HG03575 (cell line): ENCODE measurements at regions not wholly inside any gene's neighbourhood (a gene's known extent, or its start where the extent isn't known, plus 50 kb on each side); places are given as distances from the start of the nearest gene placed in this dataset.

Experiments
- ATAC-seq: cut with Tn5 transposase; IDR thresholded peaks from one replicate; pipeline ENCODE4 v1.9.1; 2021; ENCODE audit not compliant: unreplicated experiment, insufficient number of reproducible peaks, low FRiP score; ENCODE audit errors: extremely low read depth

DNA sequence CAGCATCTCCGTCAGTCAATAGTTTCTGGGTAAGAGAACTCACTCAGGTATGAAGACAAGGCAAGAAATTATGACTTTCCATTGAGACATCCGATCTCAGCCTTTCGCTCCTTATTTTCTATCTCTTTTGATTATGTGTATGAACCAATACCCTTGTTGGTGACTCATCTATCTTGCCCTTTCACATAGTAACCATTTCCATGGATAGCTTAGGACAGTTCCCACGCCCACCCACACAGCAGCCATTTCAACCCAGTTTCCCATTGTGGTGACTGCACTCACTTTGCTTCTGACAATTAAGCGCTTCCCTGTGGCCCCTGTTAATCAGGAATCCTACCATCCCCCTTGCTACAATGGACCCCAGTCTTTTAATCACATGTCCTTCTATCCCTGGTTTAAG, 210.6 kb upstream of the ADGRL2 start:
- no peak for ATAC-seq

DNA sequence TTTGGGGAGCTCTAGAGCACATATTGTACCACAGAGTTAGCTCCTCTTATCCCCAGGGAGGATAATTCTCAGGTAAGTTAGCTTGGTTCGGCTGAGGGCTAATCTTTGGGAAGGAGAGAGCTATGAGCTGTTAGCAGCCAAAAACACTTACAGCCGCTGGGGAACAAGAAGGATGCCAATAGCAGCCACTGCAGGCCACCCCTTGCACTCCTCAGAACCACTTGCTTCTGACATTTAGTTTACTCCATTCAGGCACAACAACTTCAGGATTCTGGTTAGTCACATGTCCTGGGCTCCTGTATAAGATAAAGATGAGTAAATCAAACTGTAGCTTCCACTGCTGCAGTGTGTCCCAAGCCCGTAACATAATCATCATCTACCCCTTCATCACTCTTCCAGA, 212.6 kb upstream of the ADGRL2 start:
- ATAC-seq = no peak

DNA sequence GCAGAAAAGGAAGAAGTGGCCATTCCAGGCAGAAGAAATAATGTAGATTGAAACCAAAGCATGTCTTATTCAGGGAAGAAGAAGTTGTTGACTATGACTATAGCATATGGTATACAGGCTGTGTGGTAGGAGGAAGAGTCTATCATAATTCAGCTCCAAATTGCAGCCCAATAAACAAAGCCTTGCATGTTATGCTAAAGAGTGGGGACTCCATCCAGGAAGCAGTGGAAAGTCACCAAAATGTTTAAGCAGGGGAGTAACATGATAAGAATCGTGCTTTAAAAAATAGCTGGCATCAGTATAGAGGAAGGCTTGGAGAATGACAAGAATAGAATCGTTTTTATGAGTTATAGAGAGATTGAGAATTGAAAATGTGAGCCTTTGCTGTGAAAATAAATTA, 213.3 kb upstream of the ADGRL2 start:
- ATAC-seq = no peak

DNA sequence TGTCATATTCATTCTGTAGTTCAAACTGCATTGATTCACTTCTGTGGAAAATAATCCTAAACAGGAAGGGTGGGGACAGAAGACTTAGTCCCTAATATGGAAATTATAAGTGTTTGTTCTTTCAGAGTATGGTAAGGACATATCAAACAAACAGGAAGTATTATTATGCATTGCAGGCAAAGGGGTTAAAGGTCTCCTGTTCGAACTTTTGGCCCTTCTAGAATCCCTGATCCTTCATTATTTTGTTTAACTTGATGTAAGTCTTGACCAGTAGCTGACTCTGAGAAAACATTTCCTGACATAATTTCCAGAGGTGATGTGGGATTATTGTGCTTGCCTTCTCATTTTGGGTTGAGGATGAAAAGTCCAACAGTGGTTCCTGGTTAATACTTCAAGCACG, 215.4 kb upstream of the ADGRL2 start:
- ATAC-seq = no peak

DNA sequence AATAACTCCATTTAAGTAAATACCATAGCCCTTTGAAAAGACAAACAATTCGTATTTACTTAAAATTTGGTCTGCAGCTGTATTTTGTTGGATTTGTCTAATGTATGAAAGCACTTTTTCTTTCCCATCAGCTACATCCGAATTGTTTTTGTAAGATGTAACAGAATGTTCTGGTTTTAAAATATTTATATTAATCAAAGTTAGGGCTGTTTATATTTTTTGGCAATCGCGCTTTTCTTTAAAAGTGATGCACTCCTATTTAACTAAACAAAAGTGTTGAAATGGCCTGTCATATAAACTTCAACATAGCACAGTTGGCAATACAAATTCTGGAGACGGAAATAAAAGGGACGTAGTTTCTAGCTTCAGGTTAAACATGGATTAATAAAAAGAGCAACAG, 216.3 kb upstream of the ADGRL2 start:
- ATAC-seq = no peak

DNA sequence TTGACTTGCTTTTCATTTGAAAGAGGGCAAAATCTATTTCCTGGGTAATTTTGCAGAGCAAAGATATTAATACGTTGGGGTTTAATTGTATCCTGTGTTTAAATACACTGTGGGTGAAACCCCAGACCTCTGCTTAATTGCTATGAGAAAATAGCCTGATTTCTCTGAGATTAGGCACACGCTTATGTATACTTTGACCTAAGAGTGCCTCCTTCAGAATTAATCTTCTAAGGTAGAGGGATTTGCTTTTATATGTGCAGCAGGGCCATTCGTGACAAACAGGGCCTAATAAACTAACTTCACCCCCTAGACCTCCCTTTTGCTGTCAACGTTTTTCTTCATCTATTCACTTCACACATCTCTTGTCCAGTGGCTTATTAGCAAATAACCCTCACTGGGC, 216.9 kb upstream of the ADGRL2 start:
- no peak for ATAC-seq

DNA sequence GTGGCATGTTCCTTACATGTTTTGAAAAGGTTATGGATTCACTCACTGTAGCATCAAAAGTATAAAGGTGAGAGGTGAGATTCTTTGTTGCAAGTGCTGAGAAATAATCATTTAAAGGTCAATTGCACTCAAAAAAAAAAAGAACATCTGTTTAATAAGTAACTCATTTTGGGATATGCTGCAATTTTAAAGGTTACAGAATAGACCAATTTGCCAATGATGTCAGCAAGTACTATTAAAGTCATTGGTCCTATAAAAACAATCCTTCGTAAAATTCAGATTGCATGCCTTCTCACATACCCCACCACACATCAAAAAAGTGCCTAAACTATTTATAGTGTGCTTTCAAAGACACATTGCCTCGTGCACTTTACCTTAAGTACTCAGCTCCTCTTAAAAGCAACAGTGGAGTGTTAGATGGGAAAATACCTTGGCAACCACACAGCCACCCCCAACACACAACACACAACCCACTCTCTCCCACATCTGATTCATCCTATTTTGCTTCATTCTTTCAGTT, 218.2 kb upstream of the ADGRL2 start:
- ATAC-seq = no peak

DNA sequence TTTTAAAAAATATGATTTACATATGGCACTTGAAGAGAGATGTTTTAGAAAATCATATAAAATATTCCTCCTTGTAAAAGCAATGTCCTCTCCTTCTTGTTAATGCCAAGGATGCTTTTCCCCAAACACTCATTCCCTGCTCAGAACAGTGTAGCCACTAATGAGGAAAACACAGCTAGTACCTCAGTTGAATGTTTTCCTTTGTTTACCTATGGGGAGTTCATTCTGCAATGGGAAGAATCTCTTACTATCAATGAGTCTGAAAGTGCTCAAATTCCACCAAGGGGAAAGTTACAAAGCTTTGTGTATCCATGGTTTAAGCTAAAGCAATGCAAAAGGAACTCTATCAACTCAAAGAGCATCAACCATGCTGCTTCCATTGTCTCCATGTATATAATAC, 221.9 kb upstream of the ADGRL2 start:
- ATAC-seq = no peak

DNA sequence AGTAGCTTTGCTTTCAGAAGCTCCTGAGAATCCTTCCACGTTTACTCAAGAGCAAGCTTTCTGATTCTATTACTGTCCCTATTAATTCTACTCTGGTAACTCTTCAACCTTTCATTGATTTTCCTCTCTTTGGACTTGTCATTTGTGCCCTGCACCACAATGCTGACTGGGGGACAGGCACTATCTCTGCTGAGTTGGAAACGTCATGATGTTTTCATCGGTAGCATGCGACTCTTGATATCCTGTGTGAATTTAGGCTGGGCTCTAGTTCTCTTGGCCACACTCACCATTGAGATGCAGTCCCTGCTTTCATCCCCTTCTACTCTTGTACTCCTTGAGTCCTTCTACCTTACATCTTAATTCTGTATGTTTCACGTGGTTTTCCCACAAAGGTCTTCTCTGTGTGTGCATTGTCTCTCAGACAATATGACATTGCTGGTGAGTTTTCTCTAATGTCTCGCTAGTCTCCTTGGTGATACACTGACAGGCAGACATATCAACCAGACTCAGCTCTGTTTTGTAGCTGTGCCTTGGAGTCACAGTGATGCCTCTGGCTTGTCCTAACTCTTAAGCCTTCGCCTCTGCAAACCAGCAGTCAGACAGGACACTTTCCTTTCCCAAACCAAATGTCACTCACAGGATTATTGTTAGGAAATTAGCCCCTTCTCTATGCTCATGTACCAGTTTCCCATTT, 223.6 kb upstream of the ADGRL2 start:
- no peak for ATAC-seq

DNA sequence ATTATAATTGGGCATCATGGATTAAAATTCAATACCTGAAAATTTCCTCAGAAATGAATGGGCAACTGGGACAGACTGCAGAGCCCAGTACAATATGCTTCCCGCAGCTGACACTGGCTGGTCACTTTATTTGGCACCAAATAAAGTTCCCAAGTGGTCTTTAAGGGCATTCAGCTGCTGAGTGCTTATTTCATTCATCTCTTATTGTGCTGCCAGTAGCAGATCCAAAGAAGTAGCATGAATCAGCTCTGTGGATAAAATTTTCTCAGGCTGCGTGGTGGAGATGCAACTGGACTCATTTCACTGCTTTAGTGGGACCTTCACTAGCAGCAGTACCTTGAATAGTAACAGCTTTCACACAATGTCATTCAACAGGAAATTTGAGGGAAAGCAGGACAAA, 226.3 kb upstream of the ADGRL2 start:
- ATAC-seq = no peak

DNA sequence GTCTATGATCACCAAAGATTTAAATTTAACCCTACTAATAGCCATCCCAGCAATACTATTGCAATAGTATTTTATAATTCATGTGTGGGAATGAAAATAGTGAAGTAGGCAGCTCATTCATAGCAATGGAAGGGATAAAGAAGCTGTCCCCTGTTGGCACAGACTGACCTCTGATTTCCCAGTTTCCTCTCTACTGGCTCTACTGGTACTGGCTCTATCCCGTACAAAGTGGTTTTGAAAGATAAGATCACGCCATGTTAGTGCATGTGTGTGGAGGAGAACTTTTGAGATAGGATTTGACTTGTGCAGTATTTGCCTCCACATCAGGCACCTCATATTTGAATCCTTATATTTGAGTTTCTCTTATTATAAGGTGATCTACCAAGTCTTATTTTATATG, 227.3 kb upstream of the ADGRL2 start:
- ATAC-seq = no peak

DNA sequence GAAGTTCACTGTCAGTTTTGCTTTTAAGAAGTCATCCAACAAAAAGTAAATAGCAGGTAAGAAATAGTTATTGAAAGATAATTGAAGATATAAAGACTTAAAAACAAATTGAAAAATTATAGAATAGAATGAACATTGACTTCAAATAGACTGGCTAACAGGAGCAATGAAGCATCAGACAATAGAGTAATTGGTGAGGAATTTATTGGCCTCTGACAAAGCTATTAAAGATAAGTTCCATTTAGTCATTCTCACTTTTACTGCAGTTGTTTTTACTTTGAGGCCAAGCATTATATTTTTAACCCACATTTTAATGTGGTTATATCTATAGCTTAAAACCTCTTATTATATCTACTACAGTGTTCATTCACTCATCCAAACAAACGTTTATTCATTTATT, 228.8 kb upstream of the ADGRL2 start:
- no peak for ATAC-seq

DNA sequence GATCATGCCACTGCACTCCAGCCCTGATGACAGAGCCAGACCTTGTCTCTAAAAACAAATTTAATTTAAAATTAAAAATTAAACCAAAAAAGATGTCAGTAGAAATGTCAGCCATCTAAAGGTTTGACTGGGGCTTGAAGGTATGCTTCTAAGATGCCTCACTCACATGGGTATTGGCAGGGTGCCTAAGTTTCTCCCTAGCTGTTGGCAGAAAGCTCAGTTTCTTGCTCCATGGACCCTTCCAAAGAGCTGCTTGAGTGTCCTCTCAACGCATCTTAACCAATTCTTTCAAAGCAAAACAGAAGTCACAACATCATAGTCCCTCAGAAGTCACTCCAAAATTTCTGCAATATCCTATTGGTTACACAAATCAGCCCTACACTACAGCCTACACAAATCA, 231.0 kb upstream of the ADGRL2 start:
- no peak for ATAC-seq

DNA sequence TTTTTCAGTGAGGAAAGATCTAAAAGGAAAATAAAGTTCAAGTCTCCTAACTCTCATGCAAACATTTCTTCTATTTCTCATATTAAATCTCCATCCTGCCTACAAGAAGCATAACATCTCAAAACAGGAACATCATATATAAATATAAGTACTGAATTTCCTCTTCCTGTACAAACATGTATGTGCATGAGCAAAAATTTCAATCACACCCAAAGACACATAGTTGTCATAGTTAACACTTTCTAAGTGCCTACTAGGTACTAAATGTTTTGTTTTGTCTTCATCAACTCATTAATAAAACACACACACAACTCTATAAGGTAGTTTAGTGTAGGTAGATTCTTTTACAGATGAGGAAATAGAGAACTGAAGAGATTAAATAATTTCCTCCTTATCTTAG, 237.1 kb upstream of the ADGRL2 start:
- no peak for ATAC-seq

DNA sequence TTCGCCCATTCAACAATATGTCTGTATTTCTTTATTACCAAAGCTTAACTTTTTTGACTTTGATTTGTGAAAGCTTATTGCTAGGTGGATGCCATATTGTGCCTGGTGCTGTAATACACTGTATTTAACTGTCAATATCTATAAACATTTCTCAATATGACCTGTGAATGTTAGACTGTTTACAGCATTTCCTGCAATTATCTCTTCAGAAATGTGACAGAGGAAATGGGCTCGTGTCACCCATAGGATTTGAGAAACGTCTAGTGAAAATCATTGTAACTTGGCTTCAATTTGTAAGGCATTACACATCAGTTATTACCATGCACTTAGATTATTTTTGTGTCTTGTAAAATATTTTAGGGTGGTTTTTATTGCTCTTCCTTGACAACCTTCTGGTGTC, 237.8 kb upstream of the ADGRL2 start:
- no peak for ATAC-seq

DNA sequence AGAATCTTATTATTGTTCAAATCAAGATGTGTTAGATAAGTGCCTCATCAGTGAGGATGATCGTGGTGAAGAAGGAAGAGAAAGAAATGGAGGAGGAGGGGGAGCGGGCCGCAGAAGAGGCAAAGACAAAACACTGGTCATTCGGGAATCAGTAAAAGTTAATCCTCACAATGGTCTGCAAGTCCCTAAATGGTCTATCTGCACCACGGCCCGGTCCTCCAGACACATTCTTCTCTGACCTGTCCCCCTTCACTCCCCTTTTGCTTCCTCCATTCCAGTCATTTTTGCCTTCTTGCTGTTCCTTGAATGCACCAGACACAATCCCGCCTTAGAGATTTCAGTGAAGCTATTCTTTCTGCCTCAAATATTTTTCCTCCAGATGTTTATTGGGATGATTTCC, 240.1 kb upstream of the ADGRL2 start:
- ATAC-seq = no peak

DNA sequence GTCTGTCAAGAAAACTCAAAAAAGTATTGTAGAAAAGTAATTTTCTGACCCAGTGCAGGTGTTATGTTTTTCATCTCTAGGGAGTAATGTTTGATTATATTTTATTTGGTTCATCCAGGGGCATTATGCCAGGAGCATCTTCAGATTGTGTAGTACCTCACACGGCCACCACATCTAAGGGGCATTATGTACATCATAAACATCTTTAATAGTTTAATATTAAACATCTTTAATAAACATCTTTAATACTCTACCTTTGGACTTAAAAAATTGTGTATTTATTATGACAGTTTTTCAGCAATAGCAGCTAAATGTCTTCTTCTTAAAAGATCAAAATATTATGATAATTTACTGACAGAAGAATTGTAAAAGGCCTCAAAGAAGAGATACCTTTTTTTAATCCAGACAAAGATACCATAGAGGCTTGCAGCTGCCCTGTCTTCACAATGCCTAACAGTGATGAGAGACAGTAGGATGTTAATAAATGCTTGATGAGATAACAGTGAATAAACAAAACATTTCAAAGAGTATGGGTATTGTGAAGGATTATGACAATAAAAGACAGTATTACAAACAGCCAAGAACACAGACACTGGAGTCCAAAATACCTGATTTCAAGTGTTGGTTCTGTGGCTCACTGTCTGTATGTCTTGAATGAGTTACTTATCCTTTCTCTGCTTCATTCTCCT, 240.9 kb upstream of the ADGRL2 start:
- ATAC-seq = no peak

DNA sequence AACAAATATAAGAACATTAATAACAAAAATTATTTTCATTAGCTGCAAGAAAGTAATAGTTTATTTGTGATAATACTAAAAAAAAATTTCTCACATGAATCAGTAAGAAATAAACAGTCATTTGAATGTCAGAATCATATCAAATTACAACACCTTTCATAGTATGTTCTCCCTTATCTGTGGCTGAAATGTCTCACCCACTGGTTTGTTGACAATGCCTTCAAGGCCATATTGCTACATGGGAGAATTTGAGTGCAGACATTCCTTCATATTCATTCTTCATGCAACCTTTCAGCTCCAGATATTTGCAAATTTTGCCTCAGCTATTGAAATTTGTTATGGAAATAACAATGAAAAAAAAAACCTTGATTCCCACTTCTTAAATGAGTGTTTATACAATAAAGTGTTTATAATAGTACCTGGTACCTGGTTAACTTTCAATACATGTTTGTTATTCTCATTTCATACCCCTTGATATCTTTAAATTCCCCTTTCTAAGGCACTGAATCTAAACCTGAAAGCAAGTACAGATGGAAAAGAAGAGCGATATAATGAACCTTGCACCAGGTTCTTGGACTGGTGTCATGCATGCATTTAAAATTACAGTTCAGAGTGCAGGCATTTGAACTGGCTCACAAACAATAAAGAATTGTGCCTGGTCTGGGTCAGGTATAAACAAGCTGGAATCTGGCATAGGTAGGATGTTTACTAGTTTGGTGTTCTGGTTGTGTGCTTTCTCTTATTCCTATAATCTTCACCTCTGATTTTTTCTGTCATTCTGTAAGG, 242.2 kb upstream of the ADGRL2 start:
- no peak for ATAC-seq

DNA sequence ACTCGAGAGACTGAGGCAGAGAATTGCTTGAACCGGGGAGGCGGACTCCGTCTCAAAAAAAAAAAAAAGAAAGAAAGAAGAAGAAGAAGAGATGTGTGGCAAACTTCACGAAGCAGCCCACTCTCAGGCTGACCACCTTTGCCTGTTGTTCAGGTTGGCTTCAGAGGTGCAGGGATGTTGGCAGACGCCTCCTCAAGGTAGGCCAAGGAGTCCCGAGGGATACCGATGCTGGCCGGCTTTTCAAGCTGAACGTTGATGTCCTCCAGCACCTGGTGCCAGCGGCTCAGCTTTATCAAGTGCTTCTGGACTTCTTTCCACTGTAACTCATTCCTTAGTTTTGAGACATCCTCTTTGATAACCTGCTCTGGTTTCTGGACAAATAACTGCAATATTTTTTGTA, 243.8 kb upstream of the ADGRL2 start:
- ATAC-seq = no peak

DNA sequence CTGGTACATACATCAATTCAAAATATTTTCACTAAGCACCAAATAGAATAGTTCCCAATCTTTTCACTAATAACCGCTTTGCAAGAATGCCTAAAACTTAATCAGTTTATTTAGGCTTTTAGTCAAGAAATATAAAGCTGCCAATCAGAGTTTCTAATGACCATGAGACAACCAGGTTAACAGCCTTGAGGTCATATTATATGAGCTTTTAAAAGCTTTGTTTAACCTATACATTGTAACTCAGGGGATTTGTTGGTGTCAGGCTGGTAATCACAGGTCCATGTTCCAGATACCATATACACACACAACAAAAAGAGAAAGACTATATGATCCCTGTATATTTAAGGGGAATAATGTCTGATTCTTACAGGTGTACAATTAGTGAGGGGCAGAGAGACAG, 246.2 kb upstream of the ADGRL2 start:
- ATAC-seq = no peak
